Ascending aorta (tissue), 2 donors: ENCODE measurements at regions not wholly inside any gene's neighbourhood (a gene's known extent, or its start where the extent isn't known, plus 50 kb on each side); places are given as distances from the start of the nearest gene placed in this dataset.

Experiments
- DNase-seq, 2 donors: peaks; one replicate each; pipeline ENCODE4 v3.0.0-alpha.2; 2019; ENCODE audit warnings: low spot score in 2 of 2
- H3K27ac ChIP-seq, 2 donors: fragments of 200-600 bp; sonication (generic); one replicate each; pipeline ENCODE4 v1.5.1; 2016 to 2017; ENCODE audit warnings: mild to moderate bottlenecking in 1 of 2
- H3K27me3 ChIP-seq: fragments of 200-600 bp; sonication (generic); one replicate; pipeline ENCODE4 v1.5.1; 2017
- H3K36me3 ChIP-seq, 2 donors: fragments of 200-600 bp; sonication (generic); one replicate each; pipeline ENCODE4 v1.5.1; 2016
- H3K4me1 ChIP-seq, 2 donors: fragments of 200-600 bp; sonication (generic); one replicate each; pipeline ENCODE4 v1.5.1; 2016 to 2017; ENCODE audit warnings: mild to moderate bottlenecking in 1 of 2
- H3K4me3 ChIP-seq, 2 donors: fragments of 200-600 bp; sonication (generic); one replicate each; pipeline ENCODE4 v1.5.1; 2016 to 2017; ENCODE audit warnings: mild to moderate bottlenecking in 1 of 2
- H3K9me3 ChIP-seq, 2 donors: fragments of 200-600 bp; sonication (generic); one replicate each; pipeline ENCODE4 v1.5.1; 2016
- intact Hi-C: fragments of 100-400 bp; cut with DNase I; formaldehyde crosslinking; loops from one replicate; pipeline ENCODE4 v1.15.1; 2023
- TF ChIP-seq, protein P1 (sequence below), 3 experiments: fragments of 200-600 bp in 2 of 3; fragments of 450-650 bp in 1 of 3; sonication (generic) in 2 of 3; IDR thresholded peaks; one replicate each; pipeline ENCODE4 v1.5.1; 2016 to 2019; ENCODE audit warnings: antibody characterized with exemption in 3 of 3, mild to moderate bottlenecking in 1 of 3, moderate library complexity in 1 of 3

DNA sequence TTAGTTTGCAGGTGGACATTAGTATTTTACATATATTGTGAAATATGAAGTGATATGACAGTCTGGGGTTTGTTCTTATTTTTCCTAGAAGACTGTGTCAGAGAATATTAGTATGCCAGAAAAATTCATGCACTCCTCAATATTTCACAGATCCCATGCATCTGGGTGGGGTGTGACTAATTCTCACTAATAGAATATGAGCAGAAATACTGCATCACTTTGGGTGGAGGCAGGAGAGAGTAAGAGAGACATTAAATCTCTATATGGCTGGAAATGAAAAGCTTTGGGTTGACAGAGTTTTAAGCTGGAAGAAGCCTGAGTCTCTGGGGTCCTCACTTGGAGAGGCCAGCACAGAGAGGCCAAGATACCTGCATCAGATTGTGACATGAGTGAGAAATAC, 101.3 kb upstream of the DPH6 start:
- intact Hi-C loops, result no loop called here
- no peak for DNase-seq
- H3K27me3 ChIP-seq, result no peaks in the 10 kb centered on the region
- H3K27ac ChIP-seq, result no peak overlapping the region
- no peak overlapping the region for H3K4me3 ChIP-seq
- TF ChIP-seq, protein P1, sequence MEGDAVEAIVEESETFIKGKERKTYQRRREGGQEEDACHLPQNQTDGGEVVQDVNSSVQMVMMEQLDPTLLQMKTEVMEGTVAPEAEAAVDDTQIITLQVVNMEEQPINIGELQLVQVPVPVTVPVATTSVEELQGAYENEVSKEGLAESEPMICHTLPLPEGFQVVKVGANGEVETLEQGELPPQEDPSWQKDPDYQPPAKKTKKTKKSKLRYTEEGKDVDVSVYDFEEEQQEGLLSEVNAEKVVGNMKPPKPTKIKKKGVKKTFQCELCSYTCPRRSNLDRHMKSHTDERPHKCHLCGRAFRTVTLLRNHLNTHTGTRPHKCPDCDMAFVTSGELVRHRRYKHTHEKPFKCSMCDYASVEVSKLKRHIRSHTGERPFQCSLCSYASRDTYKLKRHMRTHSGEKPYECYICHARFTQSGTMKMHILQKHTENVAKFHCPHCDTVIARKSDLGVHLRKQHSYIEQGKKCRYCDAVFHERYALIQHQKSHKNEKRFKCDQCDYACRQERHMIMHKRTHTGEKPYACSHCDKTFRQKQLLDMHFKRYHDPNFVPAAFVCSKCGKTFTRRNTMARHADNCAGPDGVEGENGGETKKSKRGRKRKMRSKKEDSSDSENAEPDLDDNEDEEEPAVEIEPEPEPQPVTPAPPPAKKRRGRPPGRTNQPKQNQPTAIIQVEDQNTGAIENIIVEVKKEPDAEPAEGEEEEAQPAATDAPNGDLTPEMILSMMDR (IDR thresholded peaks at IDR 0.05), result no peak
- H3K4me1 ChIP-seq, result no peaks in the 10 kb centered on the region
- H3K36me3 ChIP-seq, result no peaks in the 10 kb centered on the region
- H3K9me3 ChIP-seq, result no peaks in the 10 kb centered on the region

DNA sequence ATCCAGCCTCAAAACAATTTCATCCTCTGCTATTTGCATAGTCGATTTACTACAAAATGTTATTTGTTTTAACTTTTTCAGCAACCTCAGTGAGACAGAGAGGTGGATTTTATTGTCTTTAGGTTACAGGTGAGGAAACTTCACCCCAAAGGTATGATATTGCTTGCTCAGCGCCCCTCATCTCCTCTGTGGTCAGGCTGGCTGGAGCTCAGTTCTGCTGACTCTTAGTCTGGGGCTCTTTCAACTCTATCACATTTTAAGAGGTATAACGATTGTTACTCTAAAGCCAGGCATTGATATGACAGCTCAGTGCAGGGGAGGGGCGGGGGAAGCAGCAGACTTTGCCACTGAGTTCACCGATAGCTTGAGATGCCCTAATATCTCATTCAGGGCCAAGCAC, 103.0 kb upstream of the DPH6 start:
- H3K27me3 ChIP-seq, result no peaks in the 10 kb centered on the region
- H3K9me3 ChIP-seq, result no peaks in the 10 kb centered on the region
- intact Hi-C loops, result no loop called here
- no peaks in the 10 kb centered on the region for H3K36me3 ChIP-seq
- H3K4me1 ChIP-seq, result no peaks in the 10 kb centered on the region
- no peak overlapping the region for H3K27ac ChIP-seq
- H3K4me3 ChIP-seq, result no peak overlapping the region
- DNase-seq, result no peak
- TF ChIP-seq, protein P1 (IDR thresholded peaks at IDR 0.05), result no peak

DNA sequence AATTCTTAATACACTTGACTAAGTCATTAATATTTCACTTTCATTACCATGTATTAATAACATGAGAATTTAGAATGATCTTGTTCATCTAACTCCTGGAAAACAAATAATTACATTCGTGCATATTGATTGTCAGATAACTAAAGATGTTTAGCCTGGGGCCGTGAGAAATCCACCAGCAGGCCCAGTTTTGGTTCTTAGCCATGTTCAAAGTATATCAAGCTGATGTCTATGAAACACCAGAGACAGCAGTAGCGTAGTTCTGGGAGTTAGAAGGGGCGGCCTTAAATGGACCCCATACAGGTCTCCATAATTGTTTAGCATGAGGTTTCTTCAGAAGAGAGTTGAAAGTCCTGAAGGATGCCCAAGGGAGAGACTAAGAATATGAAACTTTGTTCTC, 103.6 kb upstream of the DPH6 start:
- DNase-seq, result no peak
- intact Hi-C loops, result no loop called here
- Histone ChIP-seq H3K4me3 (no peak overlapping the region), H3K27me3 (no peaks in the 10 kb centered on the region), H3K4me1 (no peaks in the 10 kb centered on the region), H3K27ac (no peak overlapping the region), H3K36me3 (no peaks in the 10 kb centered on the region), H3K9me3 (no peaks in the 10 kb centered on the region)
- TF ChIP-seq, protein P1 (IDR thresholded peaks at IDR 0.05), result no peak

DNA sequence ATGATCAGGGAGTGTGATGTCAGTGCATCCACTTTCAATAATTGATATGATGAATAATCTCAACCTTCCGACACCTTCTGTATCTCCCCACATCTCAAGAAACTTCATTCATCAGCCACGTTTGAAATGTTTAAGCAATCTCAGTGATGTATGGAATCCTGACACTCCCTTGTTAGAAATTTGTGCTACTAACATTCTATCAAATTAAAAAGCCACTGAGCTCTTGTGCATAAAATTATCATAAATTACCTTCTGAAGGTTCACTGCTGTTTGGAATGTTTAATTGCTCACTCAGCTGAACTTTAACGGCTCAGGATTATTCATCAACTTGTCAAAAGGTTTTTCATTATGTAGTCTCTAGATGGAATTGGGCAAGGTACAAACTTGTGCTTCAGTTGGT, 108.4 kb upstream of the DPH6 start:
- Histone ChIP-seq H3K27ac (no peak overlapping the region), H3K9me3 (no peaks in the 10 kb centered on the region), H3K27me3 (no peaks in the 10 kb centered on the region), H3K4me1 (peaks cover 0 to 6% of the 10 kb centered on the region in 2 donors), H3K4me3 (no peak overlapping the region), H3K36me3 (no peaks in the 10 kb centered on the region)
- intact Hi-C loops, result no loop called here
- DNase-seq, result no peak
- TF ChIP-seq, protein P1 (IDR thresholded peaks at IDR 0.05), result no peak

DNA sequence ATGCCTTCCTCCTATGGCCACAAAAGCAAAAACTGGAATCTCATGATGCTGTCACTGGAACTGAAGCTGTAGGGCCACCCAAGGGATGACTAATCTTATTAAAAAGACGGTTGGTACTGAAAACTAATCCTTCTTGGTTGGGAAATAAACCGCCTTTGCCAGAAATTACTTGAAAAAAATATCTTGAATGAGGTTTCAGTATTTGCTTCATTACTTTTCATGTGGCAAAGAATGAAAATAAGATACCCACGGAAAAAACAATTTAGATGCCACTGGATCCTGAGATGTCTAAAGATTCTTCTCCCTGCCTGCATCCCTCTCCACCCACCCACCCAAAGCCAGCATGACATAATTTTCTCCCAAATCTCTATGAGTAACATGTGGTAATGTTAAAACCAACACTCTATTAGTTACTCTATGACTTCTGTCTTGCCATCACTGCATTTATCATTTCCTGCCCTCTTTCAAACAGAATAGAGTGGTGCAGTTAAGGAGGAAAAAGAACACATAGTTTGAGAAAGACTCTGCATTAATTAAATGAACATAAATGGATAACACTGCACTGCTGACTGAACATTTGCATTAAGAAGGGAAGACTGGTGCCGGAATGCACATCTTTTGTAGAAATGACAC, 111.8 kb upstream of the DPH6 start:
- no peaks in the 10 kb centered on the region for H3K27me3 ChIP-seq
- H3K4me3 ChIP-seq, result no peak overlapping the region
- TF ChIP-seq, protein P1 (IDR thresholded peaks at IDR 0.05), result no peak
- no peak for DNase-seq
- no peaks in the 10 kb centered on the region for H3K9me3 ChIP-seq
- no peaks in the 10 kb centered on the region for H3K36me3 ChIP-seq
- H3K27ac ChIP-seq, result peak overlapping the region; percentile 31 to 47
- peaks cover 0 to 6% of the 10 kb centered on the region in 2 donors for H3K4me1 ChIP-seq
- intact Hi-C loops, result loop anchor here (5.0 kb wide), 2 partner anchors 35 to 115 kb away; no protein-coding TSS in a partner anchor

DNA sequence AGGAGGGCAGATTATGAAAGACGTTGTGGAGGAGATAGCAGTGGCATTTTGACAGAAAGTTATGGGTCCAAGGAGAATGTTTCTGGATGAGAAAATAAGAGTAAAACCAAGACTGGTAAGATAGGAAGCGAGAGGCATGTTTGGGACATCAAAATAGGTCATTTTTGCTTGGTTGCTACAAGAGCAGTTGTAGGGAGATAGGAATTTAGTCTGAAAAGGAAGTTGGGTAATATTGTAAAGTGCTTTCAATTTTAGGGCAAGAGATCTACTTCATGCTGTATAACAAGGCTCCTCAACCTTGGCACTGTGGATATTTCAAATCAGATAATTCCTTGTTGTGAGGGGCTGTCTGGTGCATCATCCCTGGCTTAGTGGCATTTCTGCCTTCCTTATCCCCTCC, 118.0 kb upstream of the DPH6 start:
- no peak for DNase-seq
- Histone ChIP-seq H3K27me3 (no peaks in the 10 kb centered on the region), H3K36me3 (no peaks in the 10 kb centered on the region), H3K27ac (no peak overlapping the region), H3K4me1 (peaks cover 0 to 19% of the 10 kb centered on the region in 2 donors), H3K9me3 (no peaks in the 10 kb centered on the region), H3K4me3 (no peak overlapping the region)
- intact Hi-C loops, result no loop called here
- TF ChIP-seq, protein P1 (IDR thresholded peaks at IDR 0.05), result no peak
